HG02938 (cell line): ENCODE measurements at regions not wholly inside any gene's neighbourhood (a gene's known extent, or its start where the extent isn't known, plus 50 kb on each side); places are given as distances from the start of the nearest gene placed in this dataset.
A peak's percentile ranks its signal among the peaks of the same experiment; 100 is the strongest.
"Not testable (repeated sequence)": the region's sequence is repeated elsewhere in the genome, so short reads cannot be mapped to it uniquely, and the experiment has no call there.

ENCODE experiments used
- ATAC-seq: cut with Tn5 transposase; IDR thresholded peaks from one replicate; pipeline ENCODE4 v1.9.1; 2021; ENCODE audit warnings: mild to moderate bottlenecking, moderate library complexity; ENCODE audit not compliant: unreplicated experiment

GRCh38 chr12:62192180-62192902, 67.9 kb upstream of the USP15 start:
- ATAC-seq, result peak; percentile 91

GRCh38 chr12:62192903-62193250, 67.3 kb upstream of the USP15 start:
- ATAC-seq, result no peak

GRCh38 chr12:62194031-62194430, 66.2 kb upstream of the USP15 start:
- no peak for ATAC-seq

- no peak for ATAC-seq
Observed at GRCh38 chr12:62194616-62195015, 65.6 kb upstream of the USP15 start.

GRCh38 chr12:62196146-62196545, 64.1 kb upstream of the USP15 start:
- ATAC-seq, result no peak

- ATAC-seq, result not testable (repeated sequence)
Observed at GRCh38 chr12:62202861-62203260, 57.3 kb upstream of the USP15 start.

- ATAC-seq, result no peak
Observed at GRCh38 chr12:62205346-62205745, 54.9 kb upstream of the USP15 start.

GRCh38 chr12:62207248-62207647, 53.0 kb upstream of the USP15 start:
- ATAC-seq, result no peak
